SK-N-MC (cell line): ENCODE measurements at regions not wholly inside any gene's neighbourhood (a gene's known extent, or its start where the extent isn't known, plus 50 kb on each side); places are given as distances from the start of the nearest gene placed in this dataset.

Source experiments
- EZH2 ChIP-seq: fragments of 200-600 bp; sonication (generic); IDR thresholded peaks from one replicate; pipeline ENCODE4 v1.6.1; 2017; ENCODE audit warnings: antibody characterized with exemption
- FOXP2 ChIP-seq: optimal IDR thresholded peaks from 2 replicates; pipeline ENCODE3; 2011; ENCODE audit warnings: mild to moderate bottlenecking, moderate library complexity; ENCODE audit not compliant: insufficient read depth; ENCODE audit errors: extremely low read length, control extremely low read depth
- POLR2AphosphoS5 ChIP-seq: IDR thresholded peaks from 2 replicates; pipeline ENCODE4 v1.6.1; 2012; ENCODE audit warnings: mild to moderate bottlenecking, low read depth, low read length, borderline replicate concordance

GRCh38 chr6:141666187-141666586, 466.5 kb upstream of the GJE1 start:
- no peak for TF ChIP-seq EZH2
- TF ChIP-seq POLR2AphosphoS5 = no peak
- TF ChIP-seq FOXP2 = no peak
